NCI-H2227 (cell line): ENCODE measurements at regions not wholly inside any gene's neighbourhood (a gene's known extent, or its start where the extent isn't known, plus 50 kb on each side); places are given as distances from the start of the nearest gene placed in this dataset.

Experiments used
- DNase-seq: peaks from one replicate; lab custom pipeline; 2025; ENCODE audit not compliant: unreplicated experiment; lab: John Stamatoyannopoulos, UW

DNA sequence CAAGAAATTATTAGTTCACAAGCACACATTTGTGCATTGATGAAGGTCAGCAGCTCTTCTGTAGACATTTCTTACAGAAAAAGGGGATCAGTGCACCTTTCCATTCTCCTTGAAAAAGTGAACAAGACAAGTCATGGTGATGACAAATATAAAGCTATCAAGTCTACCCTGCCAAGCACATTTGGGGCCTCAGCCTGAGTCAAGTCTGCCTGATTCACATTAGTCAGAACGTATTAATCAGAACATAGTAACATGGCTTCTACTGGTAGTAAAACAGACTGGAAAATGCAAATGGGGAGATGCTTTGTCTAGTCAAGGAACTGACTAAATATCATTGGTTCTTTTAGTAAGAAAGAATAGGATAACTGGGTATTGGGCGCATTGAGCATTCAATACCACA, 2305.1 kb downstream of the PCDH7 start:
- no peak for DNase-seq

DNA sequence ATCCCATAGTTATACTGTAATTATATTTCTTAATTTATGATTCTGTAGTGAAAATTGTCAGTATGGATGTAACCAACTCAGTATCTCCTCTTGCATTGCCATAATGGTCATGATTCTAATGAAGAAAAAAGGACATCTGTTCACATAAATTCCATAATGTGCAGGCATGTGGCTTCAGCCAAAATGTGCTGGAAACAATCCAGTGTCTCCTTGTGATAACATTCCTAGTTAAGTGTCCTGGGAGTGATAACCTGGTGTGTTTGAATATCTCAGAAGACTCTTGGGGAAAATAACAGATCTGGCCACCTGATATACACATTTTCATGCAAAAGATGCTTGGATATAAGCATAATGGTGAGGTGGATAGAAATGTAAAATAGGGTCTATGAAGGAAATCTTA, 2309.8 kb downstream of the PCDH7 start:
- no peak for DNase-seq

DNA sequence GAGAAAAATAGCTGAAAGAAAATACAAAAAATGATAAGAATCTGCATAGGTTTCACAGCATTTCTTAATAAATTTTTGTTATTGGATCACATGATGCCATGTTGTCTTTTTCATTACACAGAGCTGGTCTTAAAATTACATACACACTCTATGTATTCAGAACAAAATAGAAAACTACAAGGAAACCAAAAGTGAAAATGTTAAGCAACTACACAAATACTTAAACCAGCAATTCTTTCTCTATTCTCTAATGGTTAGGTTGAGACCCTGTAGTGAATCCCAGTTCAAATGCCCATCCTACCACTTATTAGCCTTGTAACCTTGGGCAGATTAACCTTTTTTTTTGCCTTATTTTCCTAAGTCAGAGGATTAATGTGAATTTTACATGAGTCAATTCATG, 2311.2 kb downstream of the PCDH7 start:
- no peak for DNase-seq

GRCh38 chr4:33037464-33037863, 2317.3 kb downstream of the PCDH7 start:
- no peak for DNase-seq

- DNase-seq = no peak
Observed at GRCh38 chr4:33045334-33045733, 2325.2 kb downstream of the PCDH7 start.

DNA sequence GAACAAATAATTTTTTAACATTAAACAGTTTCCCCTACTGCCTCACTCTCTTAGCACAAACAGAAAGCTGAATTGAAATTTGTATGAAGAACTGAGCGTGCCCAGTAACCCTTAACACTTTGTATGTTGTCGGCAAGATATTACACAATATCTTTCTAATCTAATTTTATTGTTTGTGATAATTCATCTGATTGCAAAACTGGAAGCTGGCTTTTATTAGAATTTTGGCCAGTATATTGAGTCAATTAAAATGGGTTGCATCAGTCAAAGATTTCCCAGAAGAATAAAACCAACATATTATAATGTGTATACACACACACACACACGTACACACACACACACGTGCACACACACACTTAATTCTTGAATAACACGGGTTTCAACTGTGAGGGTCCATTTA, 2332.1 kb downstream of the PCDH7 start:
- no peak for DNase-seq

DNA sequence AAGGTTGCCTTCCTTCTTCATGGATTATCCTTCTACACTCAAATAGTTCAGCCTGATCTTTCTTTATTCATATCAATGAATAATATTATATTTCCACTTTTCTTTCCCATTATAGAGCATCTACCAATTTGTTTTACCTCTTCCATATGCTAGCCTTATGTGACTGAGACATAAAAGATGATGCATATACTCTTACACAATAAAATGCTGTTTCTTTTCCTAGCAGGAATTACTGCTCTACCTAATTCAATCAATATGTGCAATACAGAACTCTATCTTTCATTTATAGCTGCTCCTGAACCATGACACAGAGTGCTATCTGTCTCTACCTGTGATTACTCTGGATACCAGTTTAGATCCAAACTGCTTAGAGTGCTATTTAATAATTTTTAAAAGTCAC, 2334.0 kb downstream of the PCDH7 start:
- DNase-seq = no peak

DNA sequence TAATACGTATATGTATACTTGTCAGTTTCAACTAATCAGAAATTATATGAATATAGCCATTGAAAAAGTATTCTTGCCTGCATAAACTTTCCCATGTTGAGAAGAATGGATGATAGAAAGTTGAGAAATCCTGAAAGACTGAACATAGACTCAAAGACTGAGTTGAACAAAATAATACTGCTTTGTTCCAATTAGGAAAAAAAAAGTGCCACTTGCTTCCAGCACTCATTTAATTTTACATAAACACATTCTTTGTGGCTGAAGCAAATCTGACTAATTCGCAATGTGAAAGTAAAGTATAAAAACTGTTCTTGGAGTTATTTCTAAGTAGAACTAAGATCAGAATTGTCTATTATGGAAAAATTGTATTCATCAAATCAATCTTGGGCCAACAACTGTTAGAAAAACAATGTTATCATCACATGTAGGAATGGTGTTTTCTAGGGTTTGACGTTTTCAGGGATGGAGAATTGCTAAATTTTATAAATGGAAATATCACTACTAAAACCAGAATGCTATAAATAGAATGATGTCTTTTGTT, 2334.6 kb downstream of the PCDH7 start:
- DNase-seq = no peak

GRCh38 chr4:33057736-33058135, 2337.6 kb downstream of the PCDH7 start:
- DNase-seq = no peak

DNA sequence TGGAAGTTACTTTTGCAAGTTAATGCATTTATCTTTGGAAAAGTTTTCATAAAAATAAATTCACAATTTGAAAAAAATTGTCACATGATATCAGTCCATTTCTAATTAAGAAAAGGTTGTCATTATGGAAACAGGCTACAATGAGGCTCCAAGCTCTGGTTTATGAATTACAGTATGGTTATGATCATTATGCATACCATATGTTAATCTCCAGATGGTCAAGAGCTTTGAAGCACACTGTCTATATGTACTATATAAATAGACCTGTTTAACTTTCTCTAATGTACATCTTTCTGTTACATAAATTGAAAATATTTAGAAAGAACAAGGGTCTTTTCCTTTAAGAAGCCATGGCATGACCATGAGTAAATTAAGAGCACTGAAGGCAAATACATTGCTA, 2338.8 kb downstream of the PCDH7 start:
- DNase-seq = no peak

- no peak for DNase-seq
Observed at GRCh38 chr4:33060674-33061542, 2340.7 kb downstream of the PCDH7 start.

DNA sequence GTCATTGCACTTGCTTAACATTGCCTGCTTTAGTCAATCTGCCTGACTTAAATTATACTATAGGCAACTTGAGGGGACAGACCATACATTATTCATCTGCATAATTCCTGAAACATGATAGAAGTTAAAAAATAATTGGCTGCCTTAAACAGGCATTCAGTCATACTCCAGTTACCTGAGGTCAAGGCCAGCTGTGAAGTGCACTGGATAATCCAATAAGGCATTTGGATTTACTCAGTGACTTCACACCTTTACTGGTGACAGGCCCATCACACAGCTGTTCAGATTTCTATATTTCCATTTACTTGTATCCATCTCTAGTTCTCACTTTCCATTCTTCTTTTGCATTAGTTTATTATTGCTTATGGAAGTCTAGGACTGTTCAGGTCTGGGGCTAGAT, 2341.6 kb downstream of the PCDH7 start:
- no peak for DNase-seq

- no peak for DNase-seq
Observed at GRCh38 chr4:33062155-33062806, 2342.1 kb downstream of the PCDH7 start.

GRCh38 chr4:33063241-33063640, 2343.1 kb downstream of the PCDH7 start:
- DNase-seq = no peak

- DNase-seq = no peak
Observed at GRCh38 chr4:33064238-33064637, 2344.1 kb downstream of the PCDH7 start.

DNA sequence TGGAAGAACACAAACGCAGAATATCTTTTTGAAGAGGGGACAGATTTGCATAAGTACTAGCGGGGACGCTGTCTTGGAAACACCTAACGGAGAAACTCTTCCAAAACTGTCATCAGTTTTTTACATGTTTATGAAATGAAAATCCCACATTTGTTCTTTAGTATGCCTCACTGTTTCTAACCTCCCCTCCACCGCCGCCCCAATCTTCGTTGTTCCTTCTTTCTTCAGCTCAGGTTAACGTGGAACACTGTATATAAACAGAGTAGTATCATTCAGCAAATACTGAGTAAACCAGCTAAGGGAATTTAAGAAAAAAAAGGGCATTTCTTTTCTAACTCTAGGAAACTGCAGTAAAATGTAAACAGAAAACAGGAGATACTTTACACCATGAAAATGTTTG, 2345.6 kb downstream of the PCDH7 start:
- DNase-seq = no peak

DNA sequence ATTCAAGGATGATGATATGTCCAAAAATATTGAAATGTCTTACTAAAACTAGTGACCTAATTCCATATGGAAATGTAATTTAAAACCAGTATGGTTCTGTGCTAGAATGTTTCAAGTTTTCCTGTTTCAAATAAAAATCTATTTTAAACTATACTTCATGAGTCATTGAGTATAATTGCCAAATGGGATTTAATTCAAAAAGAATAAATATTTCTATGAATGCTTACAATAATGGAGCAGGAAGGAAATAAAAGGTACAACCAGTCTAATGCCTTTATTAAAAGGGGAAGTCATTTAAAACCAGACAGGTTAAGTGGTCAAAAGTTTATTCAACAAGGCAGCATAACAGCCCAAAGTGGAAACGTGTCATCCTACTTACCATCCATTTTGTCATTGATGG, 2347.1 kb downstream of the PCDH7 start:
- DNase-seq = no peak

DNA sequence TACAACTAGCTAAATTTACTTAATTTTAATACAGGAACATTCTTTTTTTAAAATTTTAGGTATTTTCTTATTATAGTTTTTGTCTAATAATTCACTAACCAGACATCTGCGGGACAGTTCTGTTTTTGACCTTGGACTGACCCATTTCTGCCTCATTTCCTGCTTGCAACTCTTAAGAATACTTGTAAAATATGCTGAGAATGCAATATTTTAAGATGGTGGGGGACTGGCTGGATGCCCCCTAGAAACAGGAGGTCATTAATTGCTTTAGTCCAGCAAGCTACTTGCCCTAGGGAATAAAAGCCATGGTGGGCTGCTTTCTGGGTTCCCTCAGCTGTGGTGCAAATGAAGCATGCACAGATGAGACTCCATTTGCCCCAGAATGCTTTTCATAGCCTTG, 2348.4 kb downstream of the PCDH7 start:
- DNase-seq = no peak

GRCh38 chr4:33071535-33071934, 2351.4 kb downstream of the PCDH7 start:
- no peak for DNase-seq

DNA sequence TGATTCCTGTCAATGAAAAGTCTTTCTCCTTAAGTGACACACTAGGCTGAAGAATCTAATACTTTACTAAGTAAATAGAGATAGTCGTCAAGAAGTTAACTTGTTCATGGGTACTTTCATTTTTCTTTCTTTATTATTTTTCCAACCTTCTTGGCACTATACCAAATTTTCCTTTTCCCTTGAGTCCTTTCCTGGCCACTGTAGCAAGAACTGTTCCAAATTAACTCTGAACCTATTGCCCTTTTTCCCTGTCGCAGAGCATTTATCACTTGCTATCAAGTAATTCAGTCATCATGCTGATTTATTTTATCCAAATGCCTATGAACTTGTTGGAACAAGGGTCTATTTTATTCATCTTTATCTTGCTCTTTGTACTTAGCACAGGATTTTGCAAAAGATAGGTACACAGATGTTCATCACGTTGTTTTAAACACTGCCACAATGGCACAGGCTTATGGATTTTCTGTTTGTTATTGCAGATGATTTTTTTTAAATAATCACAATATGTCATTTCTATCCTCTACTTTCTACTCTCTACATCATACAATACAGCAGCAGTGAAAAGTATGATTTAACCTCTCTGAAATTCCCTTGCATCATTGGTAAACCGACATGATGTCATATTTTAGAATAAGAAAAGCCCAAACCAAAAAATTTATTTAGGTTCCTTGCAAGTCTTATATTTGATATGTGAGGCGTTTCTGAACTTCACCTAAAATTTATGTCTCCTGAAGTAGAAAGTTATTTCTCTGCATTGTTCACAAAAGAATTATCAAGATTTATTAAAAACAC, 2352.3 kb downstream of the PCDH7 start:
- DNase-seq = no peak

GRCh38 chr4:33073811-33074210, 2353.6 kb downstream of the PCDH7 start:
- DNase-seq = no peak

DNA sequence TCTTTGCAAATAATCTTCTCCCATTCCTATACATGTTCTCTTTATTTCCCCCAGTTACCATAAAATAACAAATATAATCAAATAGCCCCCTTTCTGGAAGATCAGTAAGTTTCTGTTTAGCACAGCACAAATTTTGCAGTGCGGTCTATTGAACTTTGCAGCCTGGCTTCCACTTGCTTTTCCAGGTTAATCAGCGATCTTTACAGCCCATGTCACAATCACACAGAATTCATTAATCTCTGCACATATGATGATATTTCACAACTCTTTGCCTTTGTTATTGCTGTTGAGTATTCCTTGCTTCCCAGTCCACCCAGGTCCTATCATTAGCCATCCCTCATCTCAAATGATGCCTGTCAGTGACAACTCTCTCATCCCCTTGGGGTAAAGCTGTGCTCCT, 2358.0 kb downstream of the PCDH7 start:
- DNase-seq = no peak
